22Rv1 (cell line): ENCODE measurements at regions not wholly inside any gene's neighbourhood (a gene's known extent, or its start where the extent isn't known, plus 50 kb on each side); places are given as distances from the start of the nearest gene placed in this dataset.

Experiments used
- CTCF ChIP-seq: fragments of 450-650 bp; IDR thresholded peaks from 2 replicates; pipeline ENCODE4 v1.5.1; 2017; ENCODE audit warnings: mild to moderate bottlenecking
- ZFX ChIP-seq: fragments of 450-650 bp; IDR thresholded peaks from 2 replicates; pipeline ENCODE4 v1.6.1; 2017; ENCODE audit warnings: antibody characterized with exemption, borderline replicate concordance

GRCh38 chr6:112909781-112910180 lies 562.7 kb downstream of the RFPL4B start:
- TF ChIP-seq CTCF (no peak), ZFX (no peak)
